PC-3 (cell line): ENCODE measurements at regions not wholly inside any gene's neighbourhood (a gene's known extent, or its start where the extent isn't known, plus 50 kb on each side); places are given as distances from the start of the nearest gene placed in this dataset.

Experiments
- CTCF ChIP-seq: fragments of 300-600 bp; sonication (generic); conservative IDR thresholded peaks from 2 replicates; pipeline ENCODE4 v1.5.1; 2017; ENCODE audit warnings: antibody characterized with exemption, low read depth, mild to moderate bottlenecking, low read length
- EZH2 ChIP-seq: fragments of 300-600 bp; sonication (generic); IDR thresholded peaks from one replicate; pipeline ENCODE4 v1.6.1; 2017; ENCODE audit warnings: antibody characterized with exemption, mild to moderate bottlenecking, low read length; ENCODE audit not compliant: unreplicated experiment

- TF ChIP-seq CTCF (no peak), EZH2 (no peak)
Measured at GRCh38 chr1:195085196-195085595, 1523.0 kb downstream of the KCNT2 start.
